ENCODE measurements at regions not wholly inside any gene's neighbourhood (a gene's known extent, or its start where the extent isn't known, plus 50 kb on each side); places are given as distances from the start of the nearest gene placed in this dataset.

- H3K4me1 ChIP-seq, result no peaks in the 10 kb centered on the region
- no peak overlapping the region for H3K4me3 ChIP-seq
- no peaks in the 10 kb centered on the region for H3K27me3 ChIP-seq
- DNase-seq (ENCODE audit: low spot score), result no peak
- H3K27ac ChIP-seq, result no peak overlapping the region
- no peak for TF ChIP-seq CTCF (IDR thresholded peaks at IDR 0.05)
- H3K36me3 ChIP-seq, result no peaks in the 10 kb centered on the region
- no peaks in the 10 kb centered on the region for H3K9me3 ChIP-seq
Observed at GRCh38 chr5:168193493-168194250, 97.8 kb upstream of the WWC1 start.

DNA sequence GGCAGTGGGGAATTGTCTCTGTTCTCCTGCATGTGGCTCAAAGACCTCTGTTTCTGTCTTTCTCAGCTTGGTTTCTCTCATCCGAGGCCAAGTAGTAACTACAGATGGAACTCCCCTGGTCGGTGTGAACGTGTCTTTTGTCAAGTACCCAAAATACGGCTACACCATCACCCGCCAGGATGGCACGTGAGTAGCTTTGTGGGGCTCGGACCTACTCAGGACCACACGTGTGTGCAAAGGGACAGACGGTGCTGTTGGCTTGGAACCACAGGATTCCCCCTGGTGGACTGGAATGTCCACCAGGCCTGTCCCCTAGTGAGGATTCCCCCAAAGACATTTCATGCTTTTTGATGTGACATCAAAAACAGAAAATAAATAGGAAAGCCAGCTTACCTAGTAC is 96.3 kb upstream of the WWC1 start:
- Histone ChIP-seq H3K27ac (no peak overlapping the region), H3K9me3 (no peaks in the 10 kb centered on the region), H3K4me3 (no peak overlapping the region), H3K27me3 (no peaks in the 10 kb centered on the region), H3K36me3 (no peaks in the 10 kb centered on the region), H3K4me1 (no peaks in the 10 kb centered on the region)
- TF ChIP-seq CTCF (IDR thresholded peaks at IDR 0.05), result no peak
- DNase-seq (ENCODE audit: low spot score), result no peak

DNA sequence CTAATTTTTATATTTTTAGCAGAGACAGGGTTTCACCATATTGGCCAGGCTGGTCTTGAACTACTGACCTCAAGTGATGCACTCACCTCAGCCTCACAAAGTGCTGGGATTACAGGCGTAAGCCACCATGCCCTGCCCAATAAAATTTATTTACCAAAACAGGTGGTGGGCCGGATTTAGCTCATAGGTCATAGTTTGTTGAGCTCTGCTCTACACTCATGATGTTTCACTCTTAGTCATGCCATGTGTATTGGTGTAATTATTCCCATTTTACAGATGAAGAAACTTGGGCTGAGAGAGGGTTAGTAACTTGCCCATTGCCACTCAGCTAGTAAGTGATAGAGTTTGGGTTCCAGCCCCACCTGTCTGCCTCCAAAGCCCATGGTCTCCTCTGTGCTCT is 93.1 kb upstream of the WWC1 start:
- Histone ChIP-seq H3K4me3 (no peak overlapping the region), H3K9me3 (no peaks in the 10 kb centered on the region), H3K27me3 (no peaks in the 10 kb centered on the region), H3K36me3 (no peaks in the 10 kb centered on the region), H3K27ac (no peak overlapping the region), H3K4me1 (no peaks in the 10 kb centered on the region)
- DNase-seq (ENCODE audit: low spot score), result no peak
- TF ChIP-seq CTCF (IDR thresholded peaks at IDR 0.05), result no peak

DNA sequence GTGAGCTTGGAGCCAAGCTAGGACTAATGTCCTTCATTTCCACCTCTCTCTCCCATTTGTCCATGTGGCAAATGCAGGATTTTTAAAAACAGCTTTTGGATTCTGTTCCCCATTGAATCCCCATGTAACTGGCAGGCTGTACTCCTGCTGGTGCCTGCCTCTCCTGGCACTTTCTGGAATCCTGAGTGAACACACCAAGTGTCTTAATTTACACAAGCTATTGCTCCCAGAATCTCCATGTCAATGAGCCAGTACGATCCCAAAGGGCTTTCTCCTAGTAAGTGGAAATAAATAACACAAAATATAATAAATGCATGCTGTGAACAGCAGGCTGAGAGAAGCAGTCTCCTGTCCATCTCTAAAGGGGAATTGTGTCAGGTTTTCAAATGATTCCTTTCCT is 88.4 kb upstream of the WWC1 start:
- no peaks in the 10 kb centered on the region for H3K36me3 ChIP-seq
- H3K4me3 ChIP-seq, result no peak overlapping the region
- DNase-seq (ENCODE audit: low spot score), result no peak
- no peak for TF ChIP-seq CTCF (IDR thresholded peaks at IDR 0.05)
- H3K4me1 ChIP-seq, result no peaks in the 10 kb centered on the region
- H3K9me3 ChIP-seq, result no peaks in the 10 kb centered on the region
- no peak overlapping the region for H3K27ac ChIP-seq
- no peaks in the 10 kb centered on the region for H3K27me3 ChIP-seq

- DNase-seq (ENCODE audit: low spot score), result no peak
- Histone ChIP-seq H3K9me3 (no peaks in the 10 kb centered on the region), H3K27ac (no peak overlapping the region), H3K36me3 (no peaks in the 10 kb centered on the region), H3K4me1 (no peaks in the 10 kb centered on the region), H3K27me3 (no peaks in the 10 kb centered on the region), H3K4me3 (no peak overlapping the region)
- TF ChIP-seq CTCF (IDR thresholded peaks at IDR 0.05), result no peak
Observed at GRCh38 chr5:168204165-168204564, 87.3 kb upstream of the WWC1 start.

DNA sequence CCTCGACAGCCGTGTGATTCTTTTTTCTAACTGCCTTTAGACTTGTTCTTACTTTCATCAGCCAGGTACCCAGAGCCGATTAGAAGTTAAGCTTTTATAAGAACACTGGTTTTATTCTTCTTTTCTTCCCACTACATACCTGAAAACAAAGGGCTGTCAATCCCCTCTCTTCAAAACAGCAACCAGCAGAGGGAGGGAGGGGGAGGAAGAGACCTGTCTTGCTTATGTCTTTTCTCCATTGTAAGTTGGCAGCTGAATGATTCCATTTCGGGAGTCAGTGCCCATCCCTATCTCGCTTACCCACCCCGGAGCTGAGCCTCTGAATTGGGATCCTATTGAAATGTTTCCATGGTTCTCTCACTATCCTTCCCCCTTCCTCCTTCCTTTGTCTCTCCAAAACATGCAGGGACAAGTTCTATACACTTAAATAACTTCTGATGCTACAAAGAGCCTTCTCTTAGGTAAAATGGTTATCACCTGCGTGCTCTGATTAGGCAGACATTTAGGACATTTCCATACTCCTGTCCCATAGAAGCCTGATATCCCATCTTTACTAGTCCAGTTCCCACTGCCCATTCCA is 83.9 kb upstream of the WWC1 start:
- H3K4me1 ChIP-seq, result no peaks in the 10 kb centered on the region
- no peak for DNase-seq (ENCODE audit: low spot score)
- H3K27ac ChIP-seq, result no peak overlapping the region
- H3K4me3 ChIP-seq, result no peak overlapping the region
- TF ChIP-seq CTCF (IDR thresholded peaks at IDR 0.05), result no peak
- H3K9me3 ChIP-seq, result no peaks in the 10 kb centered on the region
- H3K27me3 ChIP-seq, result no peaks in the 10 kb centered on the region
- no peaks in the 10 kb centered on the region for H3K36me3 ChIP-seq
